KBM-7 (cell line): ENCODE measurements at regions not wholly inside any gene's neighbourhood (a gene's known extent, or its start where the extent isn't known, plus 50 kb on each side); places are given as distances from the start of the nearest gene placed in this dataset.
A peak's percentile ranks its signal among the peaks of the same experiment; 100 is the strongest.

Experiments
- DNase-seq: peaks from one replicate; pipeline ENCODE4 v3.0.0-alpha.2; 2015
- in situ Hi-C: fragments of 300-500 bp; cut with MboI; formaldehyde crosslinking; loops from 2 replicates; pipeline ENCODE4 v1.14.3; 2020; ENCODE audit warnings: low sequenced_read_pairs, low pct_unique_long_range_greater_than_20kb, mixed read lengths

- in situ Hi-C loops: no loop called here
- DNase-seq: no peak
Observed at GRCh38 chr2:48127612-48128191, 186.8 kb upstream of the FOXN2 start.

- in situ Hi-C loops: no loop called here
- DNase-seq: no peak
Observed at GRCh38 chr2:48129293-48129950, 185.1 kb upstream of the FOXN2 start.

- DNase-seq: no peak
- in situ Hi-C loops: no loop called here
Observed at GRCh38 chr2:48131539-48132270, 182.8 kb upstream of the FOXN2 start.

GRCh38 chr2:48132271-48132625, 182.2 kb upstream of the FOXN2 start:
- in situ Hi-C loops: no loop called here
- no peak for DNase-seq

- in situ Hi-C loops: no loop called here
- no peak for DNase-seq
Observed at GRCh38 chr2:48134704-48135103, 179.8 kb upstream of the FOXN2 start.

GRCh38 chr2:48135797-48136196, 178.7 kb upstream of the FOXN2 start:
- no peak for DNase-seq
- in situ Hi-C loops: no loop called here

- no peak for DNase-seq
- in situ Hi-C loops: no loop called here
Observed at GRCh38 chr2:48137829-48138228, 176.7 kb upstream of the FOXN2 start.

- DNase-seq: no peak
- in situ Hi-C loops: no loop called here
Observed at GRCh38 chr2:48138898-48139297, 175.6 kb upstream of the FOXN2 start.

- in situ Hi-C loops: no loop called here
- DNase-seq: no peak
Observed at GRCh38 chr2:48140586-48140985, 173.9 kb upstream of the FOXN2 start.

- in situ Hi-C loops: no loop called here
- no peak for DNase-seq
Observed at GRCh38 chr2:48144777-48145176, 169.7 kb upstream of the FOXN2 start.

GRCh38 chr2:48145845-48146452, 168.5 kb upstream of the FOXN2 start:
- DNase-seq: peak; percentile 60
- in situ Hi-C loops: no loop called here

GRCh38 chr2:48146552-48146951, 167.9 kb upstream of the FOXN2 start:
- in situ Hi-C loops: no loop called here

GRCh38 chr2:48147719-48148118, 166.8 kb upstream of the FOXN2 start:
- no peak for DNase-seq
- in situ Hi-C loops: no loop called here

More at GRCh38 chr2:48146552-48146951, 167.9 kb upstream of the FOXN2 start:
- DNase-seq: no peak

GRCh38 chr2:48148841-48149430, 165.5 kb upstream of the FOXN2 start:
- no peak for DNase-seq
- in situ Hi-C loops: no loop called here

- in situ Hi-C loops: no loop called here
Observed at GRCh38 chr2:48157150-48157549, 157.3 kb upstream of the FOXN2 start.

GRCh38 chr2:48161628-48162027, 152.9 kb upstream of the FOXN2 start:
- in situ Hi-C loops: no loop called here
- DNase-seq: peak; percentile 83

More at GRCh38 chr2:48157150-48157549, 157.3 kb upstream of the FOXN2 start:
- DNase-seq: no peak

- in situ Hi-C loops: no loop called here
- DNase-seq: peak; percentile 20
Observed at GRCh38 chr2:48162742-48163141, 151.7 kb upstream of the FOXN2 start.

GRCh38 chr2:48165070-48165753, 149.3 kb upstream of the FOXN2 start:
- in situ Hi-C loops: no loop called here
- peak; percentile 14 for DNase-seq

- in situ Hi-C loops: no loop called here
- DNase-seq: peak; percentile 27
Observed at GRCh38 chr2:48169141-48169592, 145.3 kb upstream of the FOXN2 start.
